ENCODE measurements at regions not wholly inside any gene's neighbourhood (a gene's known extent, or its start where the extent isn't known, plus 50 kb on each side); places are given as distances from the start of the nearest gene placed in this dataset.

DNA sequence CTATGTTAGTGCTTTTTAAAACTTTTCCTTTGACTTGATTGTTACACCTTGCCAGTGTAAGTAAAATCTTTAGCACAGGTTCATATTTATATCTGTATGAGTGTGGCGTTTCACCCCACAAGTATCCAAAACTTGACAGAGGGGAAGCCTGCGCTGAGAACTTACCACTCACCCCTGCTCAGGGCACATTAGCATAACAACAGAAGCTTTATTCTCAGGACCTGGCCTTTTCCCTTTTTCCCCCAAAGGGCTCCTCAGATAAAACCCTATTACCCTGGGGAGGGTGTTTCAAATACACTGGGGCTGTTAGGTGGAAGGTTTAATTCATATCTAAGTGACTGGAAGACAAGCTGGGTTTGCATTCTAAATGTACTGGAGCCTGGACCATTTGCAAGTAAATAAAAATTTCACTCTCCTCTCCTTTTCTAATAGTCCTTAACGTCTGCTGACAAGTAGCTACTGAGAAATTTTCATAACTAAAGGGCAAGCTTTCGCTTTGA is 276.6 kb downstream of the RNF152 start:
- DNase-seq, result no peak

DNA sequence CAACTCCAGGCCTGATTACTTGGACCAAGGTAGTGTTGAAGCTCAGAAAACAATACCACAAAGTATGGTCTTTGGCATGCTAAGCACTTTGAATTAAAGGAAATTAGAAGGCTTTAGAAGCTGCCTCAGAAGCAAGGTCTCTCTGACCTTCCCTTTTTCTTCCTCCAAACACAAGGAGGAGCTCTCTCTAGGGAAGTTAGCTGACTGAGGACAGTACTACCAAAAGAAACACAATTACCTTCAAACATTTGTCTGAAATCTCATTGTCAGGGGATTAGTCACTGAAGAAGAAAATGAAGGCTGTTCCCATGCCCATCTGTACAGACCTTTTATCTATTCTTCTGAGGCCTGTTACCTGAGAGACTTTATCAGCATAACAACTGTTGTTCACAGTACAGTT is 279.3 kb downstream of the CDH20 start:
- DNase-seq, result no peak

DNA sequence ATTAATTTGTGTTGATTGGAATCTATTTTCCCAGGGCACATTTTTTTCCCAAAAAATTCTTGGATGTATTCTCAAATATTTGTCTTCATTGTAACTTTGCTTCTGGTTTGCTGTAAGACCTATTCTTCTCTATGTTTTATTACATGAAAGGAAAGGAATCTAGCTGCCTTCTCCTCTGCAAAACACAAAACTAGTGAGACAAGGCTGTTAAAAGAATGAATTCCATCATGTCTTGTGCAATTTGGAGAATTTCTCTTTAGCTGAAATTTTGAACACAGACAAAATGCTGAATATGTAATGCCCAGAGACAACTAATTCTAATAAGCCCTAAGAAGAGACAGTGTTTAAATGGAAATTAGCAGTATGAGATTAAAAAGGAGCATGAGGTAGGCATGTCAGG is 275.9 kb downstream of the CDH20 start:
- DNase-seq, result no peak

DNA sequence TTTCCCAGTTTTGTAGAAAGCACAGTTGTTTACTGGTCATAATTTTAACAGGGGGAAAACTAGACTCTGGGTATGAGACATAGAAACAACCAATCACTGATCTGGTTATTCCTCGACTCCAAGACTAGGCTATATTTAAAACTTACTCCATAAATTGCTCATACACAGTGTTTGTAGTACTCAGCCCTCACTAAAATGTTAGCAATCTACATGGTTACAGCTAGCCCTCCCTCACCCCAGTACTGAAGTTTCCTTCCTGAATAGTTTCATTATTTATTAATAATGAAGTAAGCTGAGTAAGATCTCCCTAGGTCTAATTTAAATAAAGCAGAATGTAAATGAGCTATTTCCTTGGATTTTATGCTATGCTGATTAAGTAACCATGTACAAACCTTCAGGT is 275.1 kb downstream of the CDH20 start:
- no peak for DNase-seq

DNA sequence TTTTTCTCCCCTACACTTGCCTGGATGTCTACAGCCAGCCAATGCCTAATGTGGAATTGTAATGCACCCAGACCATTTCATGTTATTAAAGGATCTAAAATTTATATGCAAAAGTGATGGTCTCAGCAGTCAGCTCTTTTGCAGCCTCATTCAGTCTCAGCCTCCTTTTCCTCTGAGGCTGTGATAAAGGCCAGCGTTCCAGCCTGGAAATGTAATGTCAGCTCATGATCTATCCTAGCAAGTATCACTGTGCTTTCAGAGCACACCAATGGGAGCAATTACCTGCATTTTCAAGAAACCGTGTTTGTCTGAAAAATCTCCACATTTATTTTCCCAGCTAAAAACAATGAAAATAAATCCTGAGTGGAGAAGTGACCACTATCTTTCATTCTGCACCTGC is 274.6 kb downstream of the CDH20 start:
- no peak for DNase-seq

DNA sequence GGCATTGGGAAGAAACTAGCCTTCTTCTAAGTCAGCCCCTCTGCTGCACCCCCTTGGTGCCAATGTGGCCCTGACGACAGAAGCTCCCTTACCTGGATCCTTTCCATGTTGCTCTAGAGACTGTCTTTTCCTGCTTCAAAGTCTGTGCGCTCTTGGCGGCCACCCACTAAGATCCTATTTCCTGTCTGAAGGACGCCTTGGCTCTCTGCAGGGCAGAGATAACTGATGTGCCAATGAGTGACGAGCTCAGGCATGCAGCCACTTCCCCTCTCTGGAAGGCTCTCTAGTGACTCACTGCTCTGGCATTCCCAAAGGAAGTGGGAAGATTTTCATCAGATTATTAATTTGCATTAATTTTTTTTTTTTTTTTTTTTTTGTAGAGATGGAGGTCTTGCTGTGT is 273.5 kb downstream of the CDH20 start:
- DNase-seq, result no peak

DNA sequence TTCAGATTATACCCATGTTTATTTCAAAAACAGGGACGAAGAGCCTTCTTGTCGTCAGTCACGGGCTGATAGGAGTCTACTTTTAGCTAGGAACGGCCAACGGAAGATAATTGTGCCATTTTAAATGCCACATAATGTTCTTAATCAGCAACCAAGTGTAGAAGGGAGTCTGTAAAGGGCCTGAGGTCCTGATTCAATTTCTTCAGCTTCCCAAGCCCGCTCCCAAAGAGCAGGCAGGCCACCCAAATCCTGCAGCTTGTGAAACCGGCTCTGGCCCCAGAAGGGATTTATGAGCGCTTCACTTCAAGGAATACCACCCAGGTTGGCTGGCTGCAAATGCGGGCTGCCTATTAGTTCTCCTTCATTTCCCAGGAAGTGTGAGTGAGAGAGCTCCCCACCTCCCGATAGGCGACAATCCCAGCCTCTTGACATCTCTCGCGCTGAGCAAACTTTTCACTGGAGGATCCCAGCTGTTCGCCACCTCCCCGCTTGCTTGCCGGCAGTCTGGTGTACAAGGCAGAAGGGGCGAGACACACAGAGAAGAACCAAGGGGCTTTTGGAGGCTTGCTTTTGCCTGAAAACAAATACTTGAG is 272.9 kb downstream of the CDH20 start:
- no peak for DNase-seq

DNA sequence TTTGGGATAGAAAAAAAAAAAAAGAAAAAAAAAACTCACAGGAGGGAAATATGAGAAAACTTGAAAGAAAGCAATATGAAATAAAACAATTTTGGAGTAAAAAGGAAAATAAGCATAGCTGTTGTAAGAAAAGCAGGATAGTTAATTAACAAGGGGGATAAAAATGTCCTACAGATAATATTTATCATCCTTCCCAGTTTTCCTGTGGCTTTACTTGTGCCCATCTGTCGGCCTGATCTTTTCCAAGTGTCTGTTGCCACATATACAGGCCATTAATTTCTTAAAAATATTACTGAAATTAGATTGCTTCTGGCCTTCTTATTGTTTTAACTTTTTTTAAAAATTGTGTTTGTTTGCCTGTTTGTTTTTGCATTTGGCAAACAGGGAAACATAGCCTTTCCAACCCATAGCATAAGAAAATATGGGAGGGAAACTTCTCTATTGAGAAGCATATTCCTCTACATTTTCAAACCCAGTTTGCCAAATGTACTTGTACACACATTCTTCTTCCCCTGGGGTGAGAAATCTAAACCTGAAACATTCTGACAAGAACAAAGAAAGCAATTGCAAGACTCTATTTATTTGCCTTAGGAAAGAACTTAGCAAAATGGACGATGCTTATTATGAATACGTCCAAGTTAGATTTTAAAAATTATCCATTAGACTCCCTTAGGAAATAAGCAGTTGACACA is 272.3 kb downstream of the CDH20 start:
- DNase-seq, result no peak

Measured in NCI-H748 treated with DMSO at 0.1 percent for 48 hours (cell line).